Endothelial cell of umbilical vein (primary cell): ENCODE measurements at regions not wholly inside any gene's neighbourhood (a gene's known extent, or its start where the extent isn't known, plus 50 kb on each side); places are given as distances from the start of the nearest gene placed in this dataset.

Experiments used
- BruUV-seq: library from RNA; stranded (reverse); fragments of 400-500 nt; replicated peaks from 2 replicates; lab custom pipeline; 2021; lab: Mats Ljungman, UMichigan
- CTCF ChIA-PET: fragments of 300-600, 350-600 bp; sonication (Branson Sonifier 250); formaldehyde crosslinking; loops from one replicate; lab custom pipeline; 2021; ENCODE audit warnings: antibody characterized with exemption, inconsistent platforms; lab: Charles Lee
- POLR2A ChIA-PET: fragments of 300-600, 350-600 bp; sonication (Branson Sonifier 250); formaldehyde crosslinking; loops from one replicate; lab custom pipeline; 2021; ENCODE audit warnings: antibody characterized with exemption, inconsistent platforms; lab: Charles Lee
- DNase-seq: peaks from one replicate; pipeline ENCODE4 v3.0.0-alpha.2; 2011; ENCODE audit warnings: low read depth, low spot score
- FAIRE-seq: peaks from 2 replicates; lab custom pipeline; 2011; peaks lifted over from hg19 to GRCh38; lab: Jason Lieb, UNC
- H2AFZ ChIP-seq: 2 replicates; pipeline ENCODE4 v1.6.0; 2012; ENCODE audit warnings: low read depth, low read length, control low read depth, inconsistent platforms
- H3K27ac ChIP-seq: 2 replicates; pipeline ENCODE4 v1.5.1; 2011; ENCODE audit warnings: low read depth, mild to moderate bottlenecking, control low read depth, low read length, moderate library complexity; ENCODE audit not compliant: insufficient read depth
- H3K27me3 ChIP-seq, 2 experiments: 2 replicates each; pipeline versions ENCODE4 v1.6.0 to v1.6.1; 2011; ENCODE audit warnings: low read length in 2 of 2, mixed read lengths in 1 of 2; ENCODE audit not compliant: control insufficient read depth in 2 of 2, insufficient read depth in 2 of 2
- H3K36me3 ChIP-seq, 2 experiments: 2 replicates in 1 of 2; 3 replicates in 1 of 2; pipeline ENCODE4 v1.5.1; 2011; ENCODE audit warnings: low read length in 2 of 2, mild to moderate bottlenecking in 1 of 2, moderate library complexity in 1 of 2; ENCODE audit not compliant: control insufficient read depth in 2 of 2, insufficient read depth in 2 of 2; ENCODE audit errors: extremely low read depth in 1 of 2
- H3K4me1 ChIP-seq: 3 replicates; pipeline ENCODE4 v1.5.1; 2011; ENCODE audit warnings: mild to moderate bottlenecking, low read length; ENCODE audit not compliant: control insufficient read depth, insufficient read depth; ENCODE audit errors: extremely low read depth
- H3K4me2 ChIP-seq: 2 replicates; pipeline ENCODE4 v1.6.1; 2011; ENCODE audit warnings: low read length, control low read depth, mixed read lengths; ENCODE audit not compliant: insufficient read depth
- H3K4me3 ChIP-seq, 3 experiments: fragments of 200-600 bp in 1 of 3; sonication (generic), shearing (Covaris generic) in 1 of 3; replicated peaks in 1 of 3; 2 replicates each; pipeline ENCODE4 v1.5.1; 2011 to 2016; ENCODE audit warnings: control low read depth in 3 of 3, low read length in 3 of 3, mild to moderate bottlenecking in 2 of 3, inconsistent platforms in 1 of 3, low read depth in 1 of 3, moderate library complexity in 1 of 3; ENCODE audit not compliant: insufficient read depth in 1 of 3
- H3K79me2 ChIP-seq: 2 replicates; pipeline ENCODE4 v1.6.0; 2012; ENCODE audit warnings: low read length, inconsistent platforms; ENCODE audit not compliant: control insufficient read depth, insufficient read depth
- H3K9ac ChIP-seq: replicated peaks from 2 replicates; pipeline ENCODE3; 2011; ENCODE audit warnings: low read length, control low read depth; ENCODE audit not compliant: insufficient read depth; ENCODE audit errors: extremely low read depth
- H3K9me1 ChIP-seq: replicated peaks from 3 replicates; pipeline ENCODE4 v1.6.0; 2011; ENCODE audit warnings: mild to moderate bottlenecking, low read length; ENCODE audit not compliant: control insufficient read depth, insufficient read depth; ENCODE audit errors: extremely low read depth
- H3K9me3 ChIP-seq: replicated peaks from 2 replicates; pipeline ENCODE4 v1.5.1; 2012; ENCODE audit warnings: low read length, inconsistent platforms; ENCODE audit not compliant: control insufficient read depth, insufficient read depth
- H4K20me1 ChIP-seq: replicated peaks from 2 replicates; pipeline ENCODE3; 2011; ENCODE audit warnings: mild to moderate bottlenecking, low read length; ENCODE audit not compliant: control insufficient read depth, insufficient read depth; ENCODE audit errors: extremely low read depth
- EZH2 ChIP-seq: IDR thresholded peaks from 2 replicates; pipeline ENCODE4 v1.6.1; 2012; ENCODE audit warnings: borderline replicate concordance, low read depth, mild to moderate bottlenecking, moderate library complexity, low read length, inconsistent platforms; ENCODE audit not compliant: severe bottlenecking
- FOS ChIP-seq: IDR thresholded peaks from 2 replicates; pipeline ENCODE4 v1.6.1; 2011; ENCODE audit warnings: mild to moderate bottlenecking, low read length, moderate library complexity, borderline replicate concordance; ENCODE audit not compliant: insufficient read depth
- GATA2 ChIP-seq: IDR thresholded peaks from 2 replicates; pipeline ENCODE4 v1.7.0; 2011; ENCODE audit warnings: low read depth, mild to moderate bottlenecking, moderate library complexity, mixed read lengths, low read length; ENCODE audit not compliant: insufficient read length, insufficient read depth
- JUN ChIP-seq: IDR thresholded peaks from 2 replicates; pipeline ENCODE4 v1.6.1; 2011; ENCODE audit warnings: borderline replicate concordance, low read depth; ENCODE audit not compliant: insufficient read length, insufficient read depth
- MYC ChIP-seq: IDR thresholded peaks from one replicate; pipeline ENCODE4 v1.6.1; 2011; ENCODE audit warnings: mild to moderate bottlenecking, low read depth, low read length
- POLR2A ChIP-seq: IDR thresholded peaks from 2 replicates; pipeline ENCODE4 v1.6.1; 2012; ENCODE audit warnings: low read depth, mild to moderate bottlenecking, control low read depth, low read length
- POLR2AphosphoS5 ChIP-seq: IDR thresholded peaks from 2 replicates; pipeline ENCODE4 v1.6.1; 2012; ENCODE audit warnings: low read depth, mild to moderate bottlenecking, control low read depth, low read length, moderate library complexity; ENCODE audit not compliant: insufficient read depth
- dilution Hi-C: fragments of 300-500 bp; cut with MboI; formaldehyde crosslinking; loops from one replicate; pipeline ENCODE4 v1.15.0; 2019; ENCODE audit warnings: low sequenced_read_pairs; ENCODE audit not compliant: extremely low pct_ligation_motif_present
- intact Hi-C: fragments of 100-400 bp; cut with micrococcal nuclease; formaldehyde crosslinking; loops from one replicate; pipeline ENCODE4 v1.10.0; 2022
- TF ChIP-seq, protein P1 (sequence below): IDR thresholded peaks from 2 replicates; pipeline ENCODE4 v1.6.1; 2011; ENCODE audit not compliant: insufficient read depth, insufficient read length
- TF ChIP-seq, protein P2 (sequence below), 2 donors: IDR thresholded peaks; 1 replicate in 1 of 2; 2 replicates in 1 of 2; pipeline ENCODE4 v1.5.1; 2011; ENCODE audit warnings: low read length in 2 of 2, mild to moderate bottlenecking in 2 of 2, moderate library complexity in 2 of 2, control low read depth in 1 of 2, inconsistent platforms in 1 of 2, low read depth in 1 of 2; ENCODE audit not compliant: insufficient read depth in 1 of 2; ENCODE audit errors: extremely low read depth in 1 of 2

DNA sequence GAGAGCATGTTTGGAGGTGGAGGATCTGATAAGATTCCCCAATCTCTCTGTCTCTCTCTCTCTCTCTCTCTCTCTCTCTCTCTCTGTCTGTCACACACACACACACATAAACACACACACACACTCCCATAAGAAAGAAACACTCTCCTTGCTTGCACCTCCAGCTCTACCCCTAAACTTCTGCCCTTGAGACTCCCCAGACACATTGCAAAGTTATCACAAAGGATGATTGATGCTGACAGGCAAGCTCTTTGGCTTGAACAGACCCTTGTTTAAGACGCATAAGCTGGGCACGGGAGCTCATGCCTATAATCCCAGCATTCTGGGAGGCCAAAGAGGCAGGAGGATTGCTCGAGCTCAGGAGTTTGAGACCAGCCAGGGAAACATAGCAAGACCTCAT lies 78.2 kb downstream of the NAV1 start:
- H3K27me3 ChIP-seq, result no peaks in the 10 kb centered on the region
- intact Hi-C loops (no loop called here), dilution Hi-C loops (no loop called here)
- H3K9me3 ChIP-seq, result no peaks in the 10 kb centered on the region
- POLR2A ChIA-PET, result no interaction called here
- no peak for DNase-seq
- peaks cover 46% of the 10 kb centered on the region for H3K79me2 ChIP-seq
- no peaks in the 10 kb centered on the region for H3K9me1 ChIP-seq
- TF ChIP-seq POLR2A, result no peak
- no peak for TF ChIP-seq FOS
- TF ChIP-seq, protein P1, sequence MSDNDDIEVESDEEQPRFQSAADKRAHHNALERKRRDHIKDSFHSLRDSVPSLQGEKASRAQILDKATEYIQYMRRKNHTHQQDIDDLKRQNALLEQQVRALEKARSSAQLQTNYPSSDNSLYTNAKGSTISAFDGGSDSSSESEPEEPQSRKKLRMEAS, result no peak
- TF ChIP-seq, protein P2, sequence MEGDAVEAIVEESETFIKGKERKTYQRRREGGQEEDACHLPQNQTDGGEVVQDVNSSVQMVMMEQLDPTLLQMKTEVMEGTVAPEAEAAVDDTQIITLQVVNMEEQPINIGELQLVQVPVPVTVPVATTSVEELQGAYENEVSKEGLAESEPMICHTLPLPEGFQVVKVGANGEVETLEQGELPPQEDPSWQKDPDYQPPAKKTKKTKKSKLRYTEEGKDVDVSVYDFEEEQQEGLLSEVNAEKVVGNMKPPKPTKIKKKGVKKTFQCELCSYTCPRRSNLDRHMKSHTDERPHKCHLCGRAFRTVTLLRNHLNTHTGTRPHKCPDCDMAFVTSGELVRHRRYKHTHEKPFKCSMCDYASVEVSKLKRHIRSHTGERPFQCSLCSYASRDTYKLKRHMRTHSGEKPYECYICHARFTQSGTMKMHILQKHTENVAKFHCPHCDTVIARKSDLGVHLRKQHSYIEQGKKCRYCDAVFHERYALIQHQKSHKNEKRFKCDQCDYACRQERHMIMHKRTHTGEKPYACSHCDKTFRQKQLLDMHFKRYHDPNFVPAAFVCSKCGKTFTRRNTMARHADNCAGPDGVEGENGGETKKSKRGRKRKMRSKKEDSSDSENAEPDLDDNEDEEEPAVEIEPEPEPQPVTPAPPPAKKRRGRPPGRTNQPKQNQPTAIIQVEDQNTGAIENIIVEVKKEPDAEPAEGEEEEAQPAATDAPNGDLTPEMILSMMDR (IDR thresholded peaks at IDR 0.05; ENCODE audit: extremely low read depth in 1 of 2, insufficient read depth in 1 of 2, low read depth in 1 of 2, low read length in 2 of 2), result no peak
- no peak for TF ChIP-seq JUN
- no peak for TF ChIP-seq POLR2AphosphoS5
- TF ChIP-seq EZH2, result no peak
- TF ChIP-seq MYC, result no peak
- TF ChIP-seq GATA2, result no peak
- H3K9ac ChIP-seq, result no peak overlapping the region
- no TSS peak for BruUV-seq
- H4K20me1 ChIP-seq, result no peaks in the 10 kb centered on the region
- no peak overlapping the region for H3K27ac ChIP-seq
- no peaks in the 10 kb centered on the region for H3K36me3 ChIP-seq
- CTCF ChIA-PET, result interaction anchor here (1.0 kb wide), 1 partner anchor 32 kb away, joined by 3 read pairs; no protein-coding TSS in a partner anchor
- H2AFZ ChIP-seq, result no peak overlapping the region
- H3K4me3 ChIP-seq, result no peak overlapping the region
- H3K4me2 ChIP-seq, result no peak overlapping the region
- FAIRE-seq, result no peak
- H3K4me1 ChIP-seq, result no peaks in the 10 kb centered on the region
